Thyroid gland (tissue), 4 donors: ENCODE measurements at regions not wholly inside any gene's neighbourhood (a gene's known extent, or its start where the extent isn't known, plus 50 kb on each side); places are given as distances from the start of the nearest gene placed in this dataset.

Experiments
- DNase-seq, 2 donors: peaks; one replicate each; pipeline ENCODE4 v3.0.0-alpha.2; 2019
- H3K27ac ChIP-seq, 3 donors: fragments of 200-600 bp; sonication (generic); 1 replicate in 2 of 3; 2 replicates in 1 of 3; pipeline ENCODE4 v1.5.1; 2016 to 2019; ENCODE audit warnings: mild to moderate bottlenecking in 1 of 3, moderate library complexity in 1 of 3
- H3K27me3 ChIP-seq: fragments of 200-600 bp; sonication (generic); one replicate; pipeline ENCODE4 v1.5.1; 2019
- H3K36me3 ChIP-seq, 2 donors: fragments of 200-600 bp; sonication (generic); one replicate each; pipeline ENCODE4 v1.5.1; 2016 to 2019
- H3K4me1 ChIP-seq, 2 donors: fragments of 200-600 bp; sonication (generic); one replicate each; pipeline ENCODE4 v1.5.1; 2017 to 2019
- H3K4me3 ChIP-seq, 3 donors: fragments of 200-600 bp; sonication (generic); replicated peaks in 1 of 3; 1 replicate in 2 of 3; 2 replicates in 1 of 3; pipeline ENCODE4 v1.5.1; 2016; ENCODE audit warnings: mild to moderate bottlenecking in 1 of 3
- H3K9me3 ChIP-seq: fragments of 200-600 bp; sonication (generic); one replicate; pipeline ENCODE4 v1.5.1; 2017
- POLR2A ChIP-seq, 2 donors: fragments of 450-650 bp; IDR thresholded peaks; one replicate each; pipeline ENCODE4 v1.6.1; 2017; ENCODE audit warnings: antibody characterized with exemption in 2 of 2, mild to moderate bottlenecking in 2 of 2, moderate library complexity in 1 of 2
- WGBS, 2 donors: methylation state at CpG; one replicate each; pipeline ENCODE4 v1.1.5; 2017; 5-methylcytosine and 5-hydroxymethylcytosine counted together
- intact Hi-C: fragments of 100-400 bp; cut with DNase I; formaldehyde crosslinking; loops from one replicate; pipeline ENCODE4 v1.15.1; 2023
- TF ChIP-seq, protein P1 (sequence below), 6 experiments: fragments of 200-600 bp in 3 of 6; fragments of 450-650 bp in 3 of 6; sonication (generic) in 3 of 6; IDR thresholded peaks; one replicate each; pipeline ENCODE4 v1.5.1; 2016 to 2019; ENCODE audit warnings: antibody characterized with exemption in 6 of 6, mild to moderate bottlenecking in 2 of 6, inconsistent platforms in 1 of 6, moderate library complexity in 1 of 6

DNA sequence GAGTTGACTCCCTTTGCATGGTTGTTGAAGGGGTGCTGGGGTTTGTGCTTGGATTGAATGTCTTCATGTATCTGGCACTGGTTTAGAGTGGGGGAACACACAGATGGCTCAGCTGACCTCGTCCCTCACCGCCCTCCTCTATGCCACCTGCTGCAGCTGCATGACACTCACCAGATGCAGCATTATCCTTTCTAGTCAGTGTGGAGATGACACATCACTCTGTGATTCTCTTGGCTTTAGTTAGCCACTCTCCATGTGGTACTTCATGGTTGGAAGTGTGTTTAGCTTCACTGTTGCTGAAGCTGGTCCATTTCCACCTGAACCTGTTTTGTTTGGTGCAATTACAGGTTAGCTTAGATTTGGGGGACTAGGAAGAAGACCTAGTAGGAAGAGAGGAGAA is 56.3 kb upstream of the BMPER start:
- Histone ChIP-seq H3K27me3 (no peaks in the 10 kb centered on the region), H3K4me3 (no peak overlapping the region), H3K4me1 (no peaks in the 10 kb centered on the region), H3K36me3 (no peaks in the 10 kb centered on the region), H3K9me3 (no peaks in the 10 kb centered on the region), H3K27ac (no peak overlapping the region)
- DNase-seq: no peak
- 76 to 85% methylated on average over 2 of the region's 2 CpGs for WGBS, 2 donors
- TF ChIP-seq POLR2A (IDR thresholded peaks at IDR 0.05): no peak
- TF ChIP-seq, protein P1, sequence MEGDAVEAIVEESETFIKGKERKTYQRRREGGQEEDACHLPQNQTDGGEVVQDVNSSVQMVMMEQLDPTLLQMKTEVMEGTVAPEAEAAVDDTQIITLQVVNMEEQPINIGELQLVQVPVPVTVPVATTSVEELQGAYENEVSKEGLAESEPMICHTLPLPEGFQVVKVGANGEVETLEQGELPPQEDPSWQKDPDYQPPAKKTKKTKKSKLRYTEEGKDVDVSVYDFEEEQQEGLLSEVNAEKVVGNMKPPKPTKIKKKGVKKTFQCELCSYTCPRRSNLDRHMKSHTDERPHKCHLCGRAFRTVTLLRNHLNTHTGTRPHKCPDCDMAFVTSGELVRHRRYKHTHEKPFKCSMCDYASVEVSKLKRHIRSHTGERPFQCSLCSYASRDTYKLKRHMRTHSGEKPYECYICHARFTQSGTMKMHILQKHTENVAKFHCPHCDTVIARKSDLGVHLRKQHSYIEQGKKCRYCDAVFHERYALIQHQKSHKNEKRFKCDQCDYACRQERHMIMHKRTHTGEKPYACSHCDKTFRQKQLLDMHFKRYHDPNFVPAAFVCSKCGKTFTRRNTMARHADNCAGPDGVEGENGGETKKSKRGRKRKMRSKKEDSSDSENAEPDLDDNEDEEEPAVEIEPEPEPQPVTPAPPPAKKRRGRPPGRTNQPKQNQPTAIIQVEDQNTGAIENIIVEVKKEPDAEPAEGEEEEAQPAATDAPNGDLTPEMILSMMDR (IDR thresholded peaks at IDR 0.05): no peak
- intact Hi-C loops: no loop called here

DNA sequence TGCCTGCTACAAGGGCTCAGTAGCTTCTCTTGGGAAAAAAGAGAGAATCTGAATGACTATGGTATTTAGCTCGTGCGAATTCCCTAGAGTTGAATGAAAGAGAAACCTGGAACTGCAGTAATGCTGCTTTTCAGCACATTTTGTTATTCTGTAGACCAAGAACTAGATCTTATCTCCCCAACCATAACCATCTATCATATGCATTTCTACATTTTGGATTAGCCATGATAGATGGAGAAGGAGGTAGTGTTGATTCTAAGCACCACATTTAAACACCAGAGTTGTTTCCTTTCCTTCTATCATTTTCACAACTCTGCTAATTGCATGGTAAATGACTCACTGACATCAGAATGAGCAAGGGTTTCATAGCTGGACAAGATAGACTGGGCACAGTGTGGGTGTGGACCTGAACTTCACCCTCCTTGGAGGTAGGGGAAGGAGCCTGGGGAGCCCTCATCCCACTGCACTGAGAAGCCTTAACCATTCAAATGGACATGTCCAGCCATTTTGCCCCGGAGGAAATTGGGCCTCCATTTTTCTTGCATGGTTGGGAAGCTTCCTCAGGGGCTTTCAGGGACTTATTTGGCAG is 55.3 kb upstream of the BMPER start:
- H3K4me1 ChIP-seq: no peaks in the 10 kb centered on the region
- H3K27me3 ChIP-seq: no peaks in the 10 kb centered on the region
- no peak for DNase-seq
- WGBS, 2 donors: 84 to 86% methylated on average over 3 of the region's 3 CpGs
- H3K4me3 ChIP-seq: no peak overlapping the region
- intact Hi-C loops: no loop called here
- no peaks in the 10 kb centered on the region for H3K36me3 ChIP-seq
- TF ChIP-seq POLR2A (IDR thresholded peaks at IDR 0.05): no peak
- TF ChIP-seq, protein P1 (IDR thresholded peaks at IDR 0.05): no peak
- H3K27ac ChIP-seq: no peak overlapping the region
- H3K9me3 ChIP-seq: no peaks in the 10 kb centered on the region

DNA sequence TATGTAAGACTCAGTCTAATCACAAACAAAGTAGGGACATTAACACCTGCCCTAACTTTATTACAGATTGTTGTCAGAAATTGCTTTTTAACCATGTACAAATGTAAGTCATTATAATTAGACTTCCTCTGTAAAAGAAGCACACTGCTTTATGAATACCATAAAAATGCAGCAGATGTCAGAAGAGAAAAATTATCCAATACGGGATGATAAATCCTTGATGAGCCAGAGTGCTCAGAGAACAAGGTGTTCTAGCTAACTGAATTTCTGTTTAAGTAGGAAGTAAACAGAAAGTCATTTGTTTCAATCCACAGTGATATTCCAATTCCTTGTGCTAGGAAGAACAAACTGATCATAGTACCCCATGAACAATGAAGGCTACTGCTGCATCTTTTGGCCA is 54.6 kb upstream of the BMPER start:
- H3K27ac ChIP-seq: no peak overlapping the region
- WGBS, 2 donors: 78 to 88% methylated on average over 1 of the region's 1 CpG

DNA sequence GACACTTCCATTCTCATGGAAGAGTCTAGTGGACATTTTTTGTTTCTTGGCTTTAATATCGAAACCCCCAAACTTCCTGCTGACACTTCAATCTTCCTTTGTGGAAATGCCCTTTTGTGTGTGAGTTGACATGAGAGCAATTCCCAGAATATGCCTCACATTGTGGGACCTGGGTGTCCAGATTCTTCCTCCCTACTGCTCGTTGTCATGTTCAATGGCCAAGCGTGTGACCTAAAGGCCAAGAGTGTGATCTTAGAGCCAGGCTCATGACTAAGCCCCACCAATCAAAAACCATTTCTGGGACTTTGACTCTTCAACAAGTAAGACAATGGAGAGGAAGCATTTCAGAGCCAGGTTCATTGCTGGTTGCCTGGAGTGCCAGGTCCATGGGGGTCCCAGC is 52.5 kb upstream of the BMPER start:
- intact Hi-C loops: no loop called here
- 74 to 79% methylated on average over 3 of the region's 3 CpGs for WGBS, 2 donors
- DNase-seq: no peak

More for the DNA sequence above, 54.6 kb upstream of the BMPER start:
- intact Hi-C loops: no loop called here
- Histone ChIP-seq H3K4me1 (no peaks in the 10 kb centered on the region), H3K36me3 (no peaks in the 10 kb centered on the region), H3K4me3 (no peak overlapping the region), H3K9me3 (no peaks in the 10 kb centered on the region), H3K27me3 (no peaks in the 10 kb centered on the region)
- TF ChIP-seq, protein P1 (IDR thresholded peaks at IDR 0.05): no peak
- DNase-seq: no peak

DNA sequence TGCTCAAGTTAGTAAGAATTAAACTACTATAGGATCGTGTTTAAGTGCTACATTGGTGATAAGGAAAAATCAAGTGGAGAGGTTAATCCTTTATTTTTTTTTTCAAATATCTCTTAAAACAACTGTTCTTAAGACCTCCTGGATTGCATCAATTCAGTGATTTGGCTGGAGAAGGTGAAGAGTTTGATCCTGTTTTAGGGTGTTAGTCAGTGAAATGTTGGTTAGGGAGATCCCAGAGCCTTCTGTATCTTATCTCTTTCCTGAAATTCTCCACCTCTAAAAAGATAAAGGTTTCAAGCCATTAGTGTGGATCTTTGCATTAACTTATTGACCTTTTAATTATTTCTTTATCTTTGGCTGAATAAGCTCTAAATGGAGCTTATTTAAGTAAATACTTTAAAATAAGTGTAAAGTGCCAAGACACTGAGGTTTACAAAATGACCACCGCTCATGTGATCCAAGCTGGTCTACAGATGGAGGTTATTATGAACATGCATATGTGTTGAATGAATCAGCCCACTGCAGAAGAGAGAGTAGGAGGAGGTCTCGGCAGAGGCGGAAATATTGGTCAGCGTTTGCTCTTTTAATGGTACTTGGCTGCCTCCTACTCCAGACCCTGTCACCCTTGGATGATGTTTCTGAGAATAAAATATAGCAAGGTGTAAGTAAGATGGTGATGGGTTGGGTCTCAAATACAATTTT is 51.8 kb upstream of the BMPER start:
- Histone ChIP-seq H3K27me3 (no peaks in the 10 kb centered on the region), H3K9me3 (no peaks in the 10 kb centered on the region), H3K36me3 (no peaks in the 10 kb centered on the region), H3K4me1 (no peaks in the 10 kb centered on the region), H3K4me3 (no peak overlapping the region), H3K27ac (no peak overlapping the region)
- WGBS, 2 donors: 77 to 80% methylated on average over 5 of the region's 5 CpGs
- no peak for DNase-seq
- intact Hi-C loops: no loop called here
- TF ChIP-seq, protein P1 (IDR thresholded peaks at IDR 0.05): no peak
- no peak for TF ChIP-seq POLR2A (IDR thresholded peaks at IDR 0.05)

More for the DNA sequence above, 52.5 kb upstream of the BMPER start:
- Histone ChIP-seq H3K27me3 (no peaks in the 10 kb centered on the region), H3K4me3 (no peak overlapping the region), H3K4me1 (no peaks in the 10 kb centered on the region), H3K9me3 (no peaks in the 10 kb centered on the region), H3K36me3 (no peaks in the 10 kb centered on the region), H3K27ac (no peak overlapping the region)
- no peak for TF ChIP-seq POLR2A (IDR thresholded peaks at IDR 0.05)
- TF ChIP-seq, protein P1 (IDR thresholded peaks at IDR 0.05): no peak
